HCT116 (cell line): ENCODE measurements at regions not wholly inside any gene's neighbourhood (a gene's known extent, or its start where the extent isn't known, plus 50 kb on each side); places are given as distances from the start of the nearest gene placed in this dataset.

Experiments used
- ATAC-seq: fragments of 200-7000 bp; cut with Tn5 transposase; 2 replicates; pipeline ENCODE4 v1.9.1; 2020; ENCODE audit warnings: mild to moderate bottlenecking, moderate library complexity
- BruUV-seq: library from RNA; stranded (reverse); fragments of 400-500 nt; replicated peaks from 2 replicates; lab custom pipeline; 2021; lab: Mats Ljungman, UMichigan
- CTCF ChIA-PET: fragments of 300-600 bp; sonication (Branson Sonifier 250); formaldehyde crosslinking; loops from one replicate; lab custom pipeline; 2021; ENCODE audit warnings: antibody characterized with exemption; lab: Charles Lee
- POLR2A ChIA-PET: fragments of 300-600, 350-600 bp; sonication (Branson Sonifier 250); formaldehyde crosslinking; loops from one replicate; lab custom pipeline; 2021; ENCODE audit warnings: antibody characterized with exemption; lab: Charles Lee
- RAD21 ChIA-PET, 2 experiments: fragments of 300-600 bp; sonication (Branson Sonifier 250); formaldehyde crosslinking; loops; one replicate each; lab custom pipeline; 2023; ENCODE audit warnings: low total read pairs in 2 of 2; ENCODE audit not compliant: uncharacterized antibody in 2 of 2, unreplicated experiment in 2 of 2, low non-redundant PET in 1 of 2; lab: Charles Lee
- DNase-seq: peaks from one replicate; pipeline ENCODE4 v3.0.0-alpha.2; 2010; ENCODE audit warnings: low read depth, low spot score
- H2AFZ ChIP-seq: fragments of 200-600 bp; shearing (Covaris generic), sonication (generic); 2 replicates; pipeline ENCODE4 v1.6.1; 2017; ENCODE audit warnings: low read depth, mixed run types, mixed read lengths, antibody characterized with exemption, low read length; ENCODE audit not compliant: poor library complexity, severe bottlenecking
- H3K27ac ChIP-seq: 2 replicates; pipeline ENCODE4 v1.5.1; 2012; ENCODE audit warnings: low read depth, low read length
- H3K27me3 ChIP-seq: fragments of 200-600 bp; sonication (generic); 2 replicates; pipeline ENCODE4 v1.6.1; 2016; ENCODE audit warnings: mixed run types, low read length, mixed read lengths; ENCODE audit not compliant: insufficient read depth
- H3K36me3 ChIP-seq, 2 experiments: fragments of 200-500 bp in 1 of 2; fragments of 200-600 bp in 1 of 2; sonication (Bioruptor generic) in 1 of 2; sonication (generic) in 1 of 2; 2 replicates each; pipeline versions ENCODE4 v1.5.1 to v1.6.1; 2014 to 2016; ENCODE audit warnings: low read length in 2 of 2, inconsistent platforms in 1 of 2, mixed read lengths in 1 of 2, mixed run types in 1 of 2; ENCODE audit not compliant: insufficient read depth in 2 of 2, control insufficient read depth in 1 of 2
- H3K4me1 ChIP-seq, 2 experiments: fragments of 200-600 bp in 1 of 2; sonication (generic) in 1 of 2; 2 replicates each; pipeline versions ENCODE4 v1.5.1 to v1.6.1; 2012 to 2017; ENCODE audit warnings: low read length in 2 of 2, inconsistent platforms in 1 of 2, mild to moderate bottlenecking in 1 of 2, mixed read lengths in 1 of 2, mixed run types in 1 of 2, moderate library complexity in 1 of 2; ENCODE audit not compliant: insufficient read depth in 2 of 2, control insufficient read depth in 1 of 2
- H3K4me2 ChIP-seq: fragments of 200-600 bp; sonication (generic); 2 replicates; pipeline ENCODE4 v1.6.1; 2017; ENCODE audit warnings: mixed run types, low read length, mixed read lengths
- H3K4me3 ChIP-seq, 2 experiments: fragments of 200-600 bp in 1 of 2; sonication (generic) in 1 of 2; replicated peaks in 1 of 2; 2 replicates each; pipeline ENCODE4 v1.5.1; 2011 to 2016; ENCODE audit warnings: low read length in 2 of 2, control low read depth in 1 of 2, low read depth in 1 of 2, mild to moderate bottlenecking in 1 of 2, mixed read lengths in 1 of 2, mixed run types in 1 of 2
- H3K79me2 ChIP-seq: fragments of 200-600 bp; sonication (generic); 2 replicates; pipeline ENCODE4 v1.6.1; 2017; ENCODE audit warnings: mild to moderate bottlenecking, mixed run types, low read length, moderate library complexity, mixed read lengths; ENCODE audit not compliant: insufficient read depth
- H3K9ac ChIP-seq: fragments of 200-600 bp; sonication (generic); 2 replicates; pipeline ENCODE4 v1.6.1; 2016; ENCODE audit warnings: low read length, mixed read lengths
- H3K9me2 ChIP-seq: fragments of 200-600 bp; sonication (generic), shearing (Covaris generic); 2 replicates; pipeline ENCODE4 v1.6.1; 2017; ENCODE audit warnings: mixed run types, mild to moderate bottlenecking, moderate library complexity; ENCODE audit not compliant: insufficient read depth
- H3K9me3 ChIP-seq, 2 experiments: fragments of 200-500 bp in 1 of 2; fragments of 200-600 bp in 1 of 2; sonication (Bioruptor generic) in 1 of 2; sonication (generic) in 1 of 2; 2 replicates each; pipeline ENCODE4 v1.6.1; 2014 to 2017; ENCODE audit warnings: low read length in 2 of 2, mixed read lengths in 2 of 2, inconsistent platforms in 1 of 2, low read depth in 1 of 2, mild to moderate bottlenecking in 1 of 2, mixed run types in 1 of 2, moderate library complexity in 1 of 2; ENCODE audit not compliant: control insufficient read depth in 1 of 2, insufficient read depth in 1 of 2
- H4K20me1 ChIP-seq: fragments of 200-600 bp; sonication (generic), shearing (Covaris generic); 2 replicates; pipeline ENCODE4 v1.6.1; 2017; ENCODE audit warnings: mixed run types, mild to moderate bottlenecking, moderate library complexity; ENCODE audit not compliant: insufficient read depth
- ELF1 ChIP-seq: IDR thresholded peaks from 2 replicates; pipeline ENCODE4 v1.6.1; 2012; ENCODE audit warnings: low read depth, borderline replicate concordance
- POLR2AphosphoS5 ChIP-seq: IDR thresholded peaks from 2 replicates; pipeline ENCODE4 v1.6.1; 2011; ENCODE audit warnings: mild to moderate bottlenecking, low read depth, low read length, moderate library complexity
- ZBTB33 ChIP-seq: IDR thresholded peaks from 2 replicates; pipeline ENCODE4 v1.6.1; 2011; ENCODE audit warnings: mild to moderate bottlenecking, low read length, moderate library complexity; ENCODE audit not compliant: insufficient replicate concordance; ENCODE audit errors: extremely low read depth
- ZNF274 ChIP-seq: fragments of 200-500 bp; sonication (Bioruptor generic); IDR thresholded peaks from 2 replicates; pipeline ENCODE4 v1.6.1; 2014; ENCODE audit warnings: mild to moderate bottlenecking, low read depth, low read length, inconsistent platforms
- intact Hi-C: fragments of 100-400 bp; cut with micrococcal nuclease; formaldehyde crosslinking; loops from 2 replicates; pipeline ENCODE4 v1.10.0; 2022
- TF ChIP-seq, protein P1 (sequence below): IDR thresholded peaks from 2 replicates; pipeline ENCODE4 v1.6.1; 2012

GRCh38 chr7:109611656-109612055, 1042.0 kb downstream of the DNAJB9 start (continued):
- TF ChIP-seq, protein P1, sequence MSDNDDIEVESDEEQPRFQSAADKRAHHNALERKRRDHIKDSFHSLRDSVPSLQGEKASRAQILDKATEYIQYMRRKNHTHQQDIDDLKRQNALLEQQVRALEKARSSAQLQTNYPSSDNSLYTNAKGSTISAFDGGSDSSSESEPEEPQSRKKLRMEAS, result no peak
- no peak for TF ChIP-seq POLR2AphosphoS5
- TF ChIP-seq ZBTB33, result no peak

GRCh38 chr7:109616551-109617069, 1046.9 kb downstream of the DNAJB9 start:
- ChIA-PET CTCF (no interaction called here), POLR2A (no interaction called here), RAD21 (no interaction called here)
- no peak overlapping the region for H3K4me3 ChIP-seq
- TF ChIP-seq ZNF274 (no peak), ELF1 (no peak)
- no peak overlapping the region for H3K27ac ChIP-seq
- no peak overlapping the region for H2AFZ ChIP-seq
- no peak for ATAC-seq
- intact Hi-C loops, result no loop called here
- no peak overlapping the region for H3K9ac ChIP-seq
- no peaks in the 10 kb centered on the region for H3K9me3 ChIP-seq
- no peaks in the 10 kb centered on the region for H3K27me3 ChIP-seq
- H3K9me2 ChIP-seq, result no peaks in the 10 kb centered on the region
- H3K36me3 ChIP-seq, result no peaks in the 10 kb centered on the region
- DNase-seq, result no peak
- no peak overlapping the region for H3K4me2 ChIP-seq
- no peaks in the 10 kb centered on the region for H3K4me1 ChIP-seq
- H4K20me1 ChIP-seq, result no peaks in the 10 kb centered on the region
- H3K79me2 ChIP-seq, result no peaks in the 10 kb centered on the region
- no TSS peak for BruUV-seq
